ENCODE measurements at regions not wholly inside any gene's neighbourhood (a gene's known extent, or its start where the extent isn't known, plus 50 kb on each side); places are given as distances from the start of the nearest gene placed in this dataset.

GRCh38 chr7:32131091-32131490 lies 60.9 kb upstream of the PDE1C start:
- TF ChIP-seq EZH2 (IDR thresholded peaks at IDR 0.05; ENCODE audit: insufficient read depth, poor library complexity, severe bottlenecking) (no peak), EZH2phosphoT487 (IDR thresholded peaks at IDR 0.05; ENCODE audit: insufficient read depth, low read depth) (no peak)
